CD4-positive, alpha-beta T cell (primary cell): ENCODE measurements at regions not wholly inside any gene's neighbourhood (a gene's known extent, or its start where the extent isn't known, plus 50 kb on each side); places are given as distances from the start of the nearest gene placed in this dataset.

Experiments used
- ATAC-seq: fragments of 200-7000 bp; cut with Tn5 transposase; one replicate; pipeline ENCODE4 v1.10.0; 2022; ENCODE audit warnings: mild to moderate bottlenecking; ENCODE audit not compliant: poor library complexity
- CTCF ChIA-PET: fragments of 350-600 bp; sonication (Branson Sonifier 250); formaldehyde crosslinking; loops from one replicate; lab custom pipeline; 2021; ENCODE audit warnings: antibody characterized with exemption, inconsistent platforms; lab: Charles Lee
- POLR2A ChIA-PET: fragments of 350-600 bp; sonication (Branson Sonifier 250); formaldehyde crosslinking; loops from one replicate; lab custom pipeline; 2021; ENCODE audit warnings: antibody characterized with exemption, inconsistent platforms; lab: Charles Lee
- DNase-seq, 14 experiments: peaks; one replicate each; pipeline ENCODE4 v3.0.0-alpha.2; 2013 to 2020; ENCODE audit warnings: mixed read lengths in 2 of 14
- H3K27ac ChIP-seq, 2 donors: one replicate each; pipeline versions ENCODE4 v1.5.1 to v1.7.0; 2013; ENCODE audit warnings: low read length in 2 of 2, low read depth in 1 of 2, mild to moderate bottlenecking in 1 of 2
- H3K27me3 ChIP-seq, 2 experiments: 1 replicate in 1 of 2; 2 replicates in 1 of 2; pipeline versions ENCODE4 v1.6.1 to v1.7.0; 2013; ENCODE audit warnings: low read length in 2 of 2, control low read depth in 1 of 2, mild to moderate bottlenecking in 1 of 2, moderate library complexity in 1 of 2; ENCODE audit not compliant: insufficient read depth in 2 of 2, control insufficient read depth in 1 of 2
- H3K36me3 ChIP-seq: one replicate; pipeline ENCODE4 v1.6.1; 2013; ENCODE audit warnings: low read length, control low read depth; ENCODE audit not compliant: insufficient read depth
- H3K4me1 ChIP-seq: one replicate; pipeline ENCODE4 v1.6.1; 2013; ENCODE audit warnings: low read length, control low read depth; ENCODE audit not compliant: insufficient read depth
- H3K4me3 ChIP-seq: one replicate; pipeline ENCODE4 v1.5.1; 2013; ENCODE audit warnings: mild to moderate bottlenecking, low read length, moderate library complexity
- H3K9me3 ChIP-seq, 2 experiments: 1 replicate in 1 of 2; 2 replicates in 1 of 2; pipeline versions ENCODE4 v1.6.1 to v1.7.0; 2013; ENCODE audit warnings: low read length in 2 of 2, mild to moderate bottlenecking in 2 of 2, control low read depth in 1 of 2, moderate library complexity in 1 of 2; ENCODE audit not compliant: control insufficient read depth in 1 of 2, insufficient read depth in 1 of 2
- H3K27ac Mint-ChIP-seq: one replicate; pipeline ENCODE4 v1.8.0; 2020; ENCODE audit warnings: mixed read lengths
- H3K27me3 Mint-ChIP-seq: one replicate; pipeline ENCODE4 v1.8.0; 2021; ENCODE audit warnings: mixed read lengths
- H3K36me3 Mint-ChIP-seq: one replicate; pipeline ENCODE4 v1.8.0; 2021; ENCODE audit warnings: low read depth, mixed read lengths
- H3K4me1 Mint-ChIP-seq: one replicate; pipeline ENCODE4 v1.8.0; 2021; ENCODE audit warnings: low read depth, mixed read lengths
- H3K4me3 Mint-ChIP-seq: one replicate; pipeline ENCODE4 v1.8.0; 2020; ENCODE audit warnings: mild to moderate bottlenecking, mixed read lengths
- H3K9me3 Mint-ChIP-seq: one replicate; pipeline ENCODE4 v1.8.0; 2020; ENCODE audit warnings: mixed read lengths
- CTCF ChIP-seq: fragments of 200-600 bp; IDR thresholded peaks from one replicate; pipeline ENCODE4 v1.8.0; 2022; ENCODE audit warnings: antibody characterized with exemption, mild to moderate bottlenecking
- intact Hi-C, 2 experiments: fragments of 100-400 bp; cut with DNase I in 1 of 2; cut with micrococcal nuclease in 1 of 2; formaldehyde crosslinking; loops; one replicate each; pipeline versions ENCODE4 v1.15.1 to v1.9.0; 2023 to 2025; cut with DNase I, micrococcal nuclease

GRCh38 chr9:7392148-7392547 is 407.4 kb downstream of the DMAC1 start:
- no peak for TF ChIP-seq CTCF
- no peak overlapping the region for H3K4me3 Mint-ChIP-seq

GRCh38 chr9:7388755-7389154 is 410.8 kb downstream of the DMAC1 start:
- ChIA-PET CTCF (no interaction called here), POLR2A (no interaction called here)
- Histone ChIP-seq H3K9me3 (no peaks in the 10 kb centered on the region), H3K27me3 (no peaks in the 10 kb centered on the region), H3K36me3 (no peaks in the 10 kb centered on the region), H3K27ac (no peak overlapping the region), H3K4me1 (no peaks in the 10 kb centered on the region), H3K4me3 (no peak overlapping the region)
- H3K9me3 Mint-ChIP-seq = no peaks in the 10 kb centered on the region
- no peak for DNase-seq
- H3K27me3 Mint-ChIP-seq = peaks cover 9% of the 10 kb centered on the region
- intact Hi-C loops = no loop called here
- no peak overlapping the region for H3K4me3 Mint-ChIP-seq
- ATAC-seq = no peak
- no peak for TF ChIP-seq CTCF
- H3K36me3 Mint-ChIP-seq = no peaks in the 10 kb centered on the region
- no peak overlapping the region for H3K27ac Mint-ChIP-seq
- no peaks in the 10 kb centered on the region for H3K4me1 Mint-ChIP-seq

More at GRCh38 chr9:7392148-7392547, 407.4 kb downstream of the DMAC1 start:
- H3K27ac Mint-ChIP-seq = no peak overlapping the region
- no peaks in the 10 kb centered on the region for H3K4me1 Mint-ChIP-seq
- DNase-seq = no peak
- Histone ChIP-seq H3K27ac (no peak overlapping the region), H3K4me3 (no peak overlapping the region), H3K27me3 (no peaks in the 10 kb centered on the region), H3K4me1 (no peaks in the 10 kb centered on the region), H3K9me3 (no peaks in the 10 kb centered on the region), H3K36me3 (no peaks in the 10 kb centered on the region)
- no peaks in the 10 kb centered on the region for H3K36me3 Mint-ChIP-seq
- ChIA-PET CTCF (no interaction called here), POLR2A (no interaction called here)
- peaks cover 15% of the 10 kb centered on the region for H3K27me3 Mint-ChIP-seq
- H3K9me3 Mint-ChIP-seq = no peaks in the 10 kb centered on the region
- intact Hi-C loops = no loop called here
- ATAC-seq = no peak

- DNase-seq = no peak
- Histone ChIP-seq H3K4me3 (no peak overlapping the region), H3K4me1 (no peaks in the 10 kb centered on the region), H3K9me3 (no peaks in the 10 kb centered on the region), H3K27ac (no peak overlapping the region), H3K36me3 (no peaks in the 10 kb centered on the region), H3K27me3 (no peaks in the 10 kb centered on the region)
- Mint-ChIP-seq H3K36me3 (no peaks in the 10 kb centered on the region), H3K9me3 (no peaks in the 10 kb centered on the region), H3K4me1 (no peaks in the 10 kb centered on the region), H3K27ac (no peak overlapping the region), H3K4me3 (no peak overlapping the region), H3K27me3 (peaks cover 9% of the 10 kb centered on the region)
- intact Hi-C loops = no loop called here
- CTCF ChIA-PET = no interaction called here
- POLR2A ChIA-PET = no interaction called here
- TF ChIP-seq CTCF = no peak
- no peak for ATAC-seq
Measured at GRCh38 chr9:7387840-7388239, 411.7 kb downstream of the DMAC1 start.
